Esophagus squamous epithelium (tissue), 4 donors: ENCODE measurements at regions not wholly inside any gene's neighbourhood (a gene's known extent, or its start where the extent isn't known, plus 50 kb on each side); places are given as distances from the start of the nearest gene placed in this dataset.

Experiments
- CTCF ChIP-seq, 6 experiments: fragments of 450-650 bp in 4 of 6; fragments of 200-600 bp in 2 of 6; sonication (generic) in 2 of 6; IDR thresholded peaks; one replicate each; pipeline ENCODE4 v1.5.1; 2016 to 2019; ENCODE audit warnings: antibody characterized with exemption in 6 of 6, mild to moderate bottlenecking in 4 of 6, moderate library complexity in 4 of 6
- POLR2A ChIP-seq, 4 donors: fragments of 450-650 bp; IDR thresholded peaks; one replicate each; pipeline ENCODE4 v1.6.1; 2017; ENCODE audit warnings: antibody characterized with exemption in 4 of 4, mild to moderate bottlenecking in 4 of 4, moderate library complexity in 3 of 4

GRCh38 chr3:194203482-194204041, 67.6 kb downstream of the HES1 start:
- TF ChIP-seq CTCF (IDR thresholded peaks at IDR 0.05): no peak
- TF ChIP-seq POLR2A (IDR thresholded peaks at IDR 0.05): no peak
